TTC549 (cell line): ENCODE measurements at regions not wholly inside any gene's neighbourhood (a gene's known extent, or its start where the extent isn't known, plus 50 kb on each side); places are given as distances from the start of the nearest gene placed in this dataset.
"Not testable (repeated sequence)": the region's sequence is repeated elsewhere in the genome, so short reads cannot be mapped to it uniquely, and the experiment has no call there.

Source experiments
- FAIRE-seq: peaks from 2 replicates; lab custom pipeline; 2012; peaks lifted over from hg19 to GRCh38; lab: Jason Lieb, UNC

DNA sequence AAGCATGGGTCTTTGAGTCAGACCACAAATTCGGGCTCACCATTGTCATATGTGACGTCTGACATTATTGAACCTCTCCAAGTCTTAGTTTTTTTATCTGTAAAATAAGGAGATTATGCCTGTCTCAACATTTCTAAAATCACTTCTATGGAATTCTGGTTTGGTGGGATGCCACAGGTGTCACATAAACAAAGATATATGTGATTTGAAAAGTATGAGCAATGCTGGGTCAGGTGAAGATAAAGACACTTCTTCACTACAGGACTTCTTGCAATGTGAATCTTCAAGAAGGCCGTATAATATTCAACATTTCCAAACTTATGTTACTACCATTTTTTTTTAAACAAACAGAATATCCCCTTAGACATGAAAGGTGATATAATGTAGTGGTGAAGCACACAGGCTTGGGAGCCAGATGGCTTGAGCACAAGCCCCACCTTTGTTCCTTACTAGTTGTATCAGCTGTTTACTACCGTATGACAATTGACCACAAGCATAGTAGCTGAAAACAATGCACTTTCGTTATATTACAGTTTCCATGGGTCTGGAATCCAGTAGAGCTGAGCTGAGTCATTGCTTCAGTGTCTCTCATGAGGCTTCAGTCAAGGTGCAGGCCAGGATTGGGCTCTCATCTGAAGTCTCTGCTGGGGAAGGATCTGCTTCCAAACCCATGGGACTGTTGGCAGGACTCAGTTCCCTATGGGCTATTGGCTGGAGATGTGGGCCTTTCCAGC, 87.7 kb downstream of the UTP18 start:
- FAIRE-seq = no peak

- FAIRE-seq = no peak
These were observed 90.7 kb downstream of the UTP18 start for GRCh38 chr17:51351080-51351479.

DNA sequence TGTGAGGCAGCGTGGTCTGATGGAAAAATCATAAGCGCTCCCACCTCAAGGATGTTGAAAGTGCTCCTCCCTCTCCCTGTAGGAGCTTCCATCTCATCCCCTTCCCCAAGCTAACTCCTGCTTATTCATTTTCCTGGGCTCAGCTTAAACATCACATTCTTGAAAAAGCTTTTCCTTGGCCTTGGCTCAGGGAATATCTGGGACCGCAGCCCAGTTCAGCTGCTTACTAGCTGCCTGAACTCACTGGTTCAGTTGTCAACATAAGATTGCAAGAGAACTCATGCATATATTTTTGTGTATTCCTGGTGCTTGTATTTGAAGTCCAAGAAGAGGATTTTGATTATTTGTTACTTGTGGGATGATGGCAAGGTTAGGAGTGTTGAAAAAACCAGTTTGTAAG, 91.5 kb downstream of the UTP18 start:
- FAIRE-seq = no peak

DNA sequence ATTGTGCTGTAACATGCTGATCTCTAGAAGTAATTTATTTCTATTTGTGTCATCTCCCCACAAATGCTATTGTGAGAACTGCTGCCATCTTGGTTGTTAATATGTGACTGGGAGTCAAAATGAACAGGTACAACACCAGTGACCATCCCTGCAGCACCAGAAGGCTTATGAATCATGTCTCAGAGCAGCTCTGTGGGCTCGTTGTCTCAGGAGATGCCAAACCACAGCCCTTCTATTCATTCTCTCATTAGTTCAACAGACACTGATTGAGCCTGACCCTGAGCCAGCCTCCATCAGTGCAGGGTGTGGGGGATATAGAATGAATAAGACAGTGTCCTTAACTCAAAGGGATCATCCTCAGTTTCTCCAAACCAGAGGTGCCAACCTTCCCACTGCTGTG, 92.5 kb downstream of the UTP18 start:
- no peak for FAIRE-seq

- no peak for FAIRE-seq
These were observed 93.0 kb downstream of the UTP18 start for GRCh38 chr17:51353296-51353695.

- FAIRE-seq = no peak
These were observed 94.6 kb downstream of the UTP18 start for GRCh38 chr17:51354936-51355335.

DNA sequence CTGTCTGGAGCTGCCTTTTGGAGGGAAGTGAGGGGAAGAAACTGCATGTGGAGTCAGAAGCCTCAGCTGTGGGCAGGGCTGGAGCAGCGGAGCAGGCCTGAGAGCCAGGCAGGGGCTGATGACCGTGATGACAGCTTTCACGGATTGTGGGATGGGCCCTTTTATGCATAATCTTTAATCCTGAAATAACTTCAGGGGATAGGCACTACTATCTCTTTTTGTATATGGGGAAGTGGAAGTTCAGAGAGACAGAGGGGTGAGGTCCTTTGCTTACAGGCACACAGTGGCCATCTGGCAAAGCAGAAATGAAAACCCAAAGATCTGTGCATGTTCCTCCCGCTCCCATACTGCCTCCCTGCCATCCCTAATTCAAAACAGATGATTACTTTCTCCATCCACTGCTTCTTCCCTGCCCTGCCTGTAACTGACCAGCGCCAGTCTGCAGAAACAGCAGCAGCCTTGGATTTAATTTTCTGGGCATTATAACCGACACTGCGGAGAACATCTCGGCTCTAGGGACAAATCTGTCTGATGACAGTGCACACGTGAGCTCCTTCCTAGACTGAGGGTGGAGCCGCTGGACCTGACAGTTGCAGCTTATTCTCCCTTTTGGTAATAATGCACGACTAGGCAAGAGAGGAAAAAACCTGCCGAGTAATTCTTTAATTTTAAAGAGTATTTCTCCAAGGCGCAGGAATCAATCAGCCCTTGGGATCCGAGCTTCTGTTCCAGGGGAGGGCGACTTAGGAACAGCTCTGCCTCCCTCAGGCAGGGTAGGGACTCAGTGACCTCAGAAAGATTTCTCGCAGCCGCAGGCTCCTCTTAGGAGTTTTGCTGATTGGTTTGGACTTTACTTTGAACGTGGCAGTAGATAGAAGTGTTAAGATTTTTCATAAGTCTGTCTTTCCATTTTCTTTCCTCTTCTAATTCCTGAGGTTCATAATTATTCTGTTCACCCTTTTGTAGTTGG, 95.4 kb downstream of the UTP18 start:
- no peak for FAIRE-seq

DNA sequence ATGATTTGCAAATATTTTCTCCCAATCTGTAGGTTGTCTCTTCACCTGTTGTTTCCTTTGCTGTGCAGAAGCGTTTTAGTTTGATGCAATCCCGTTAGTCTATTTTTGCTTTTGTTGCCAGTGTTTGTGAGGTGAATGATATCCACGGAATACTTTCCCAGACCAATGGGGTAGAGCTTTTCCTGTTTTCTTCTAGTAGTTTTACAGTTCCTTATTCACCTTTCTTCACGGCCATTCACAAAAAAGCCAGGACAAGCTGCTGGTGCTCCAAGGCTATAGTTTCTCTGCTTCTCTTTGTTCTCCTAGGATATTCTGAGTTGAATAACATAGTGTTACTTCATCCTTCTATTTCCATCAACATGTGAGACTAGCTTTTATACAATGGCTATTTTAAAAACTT, 98.7 kb downstream of the UTP18 start:
- no peak for FAIRE-seq

DNA sequence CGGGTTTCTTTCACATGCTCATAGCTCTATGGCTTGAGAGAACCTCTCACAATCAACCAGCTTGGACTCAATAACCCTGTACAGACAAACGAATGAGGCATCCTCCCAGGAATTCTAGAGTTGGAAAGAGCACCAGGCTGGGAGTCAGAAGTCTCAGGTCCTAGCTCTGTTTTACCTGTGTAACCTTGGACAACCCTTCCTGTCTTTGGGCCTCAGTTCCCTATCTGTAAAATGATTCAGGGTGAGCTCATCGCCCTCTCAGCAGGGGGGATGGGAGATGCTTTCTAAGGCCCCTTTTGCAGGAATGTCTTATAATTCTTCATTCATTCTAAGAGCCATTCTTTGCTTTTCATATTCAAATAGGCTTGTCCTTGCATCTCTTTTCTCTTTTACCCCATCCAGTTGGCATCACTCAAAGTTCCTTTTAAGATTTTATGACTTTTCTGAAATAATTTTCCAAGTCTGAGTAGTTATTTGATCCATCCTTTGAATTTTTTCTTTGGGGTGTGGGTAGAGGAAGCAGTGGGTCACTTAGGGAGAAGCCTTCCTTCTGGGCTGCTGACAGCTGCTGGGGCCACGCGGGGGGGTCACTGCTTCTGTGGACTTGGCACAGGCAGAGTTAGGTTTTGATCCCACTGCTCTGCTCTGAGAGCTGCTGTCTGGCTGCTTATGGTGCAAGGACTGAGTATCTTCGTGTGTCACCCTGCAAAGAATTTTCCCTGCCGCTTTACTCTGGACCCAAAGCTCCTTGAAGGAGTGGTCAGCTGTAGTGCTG, 102.7 kb downstream of the UTP18 start:
- FAIRE-seq = no peak

DNA sequence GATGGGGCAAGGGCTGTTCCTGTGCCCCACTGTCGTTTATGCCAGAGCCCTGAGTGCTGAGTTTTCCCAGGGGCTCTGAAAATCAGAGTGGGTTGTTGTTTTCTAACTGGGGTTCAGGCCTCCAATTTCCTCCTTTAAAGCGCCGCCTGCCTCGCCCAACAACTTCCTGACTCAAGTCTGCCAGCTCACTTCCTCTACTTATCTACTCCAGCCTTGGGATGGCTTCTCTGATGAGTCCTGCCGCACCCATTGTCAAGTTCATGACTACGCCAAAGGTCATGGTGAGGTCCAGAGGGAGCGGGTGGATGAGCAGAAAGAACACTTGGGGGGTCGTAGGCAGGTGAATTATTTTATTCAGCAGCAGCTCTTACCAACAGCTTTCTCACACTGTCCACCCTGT, 104.7 kb downstream of the UTP18 start:
- FAIRE-seq = no peak

GRCh38 chr17:51366866-51367265, 106.5 kb downstream of the UTP18 start:
- FAIRE-seq = no peak

DNA sequence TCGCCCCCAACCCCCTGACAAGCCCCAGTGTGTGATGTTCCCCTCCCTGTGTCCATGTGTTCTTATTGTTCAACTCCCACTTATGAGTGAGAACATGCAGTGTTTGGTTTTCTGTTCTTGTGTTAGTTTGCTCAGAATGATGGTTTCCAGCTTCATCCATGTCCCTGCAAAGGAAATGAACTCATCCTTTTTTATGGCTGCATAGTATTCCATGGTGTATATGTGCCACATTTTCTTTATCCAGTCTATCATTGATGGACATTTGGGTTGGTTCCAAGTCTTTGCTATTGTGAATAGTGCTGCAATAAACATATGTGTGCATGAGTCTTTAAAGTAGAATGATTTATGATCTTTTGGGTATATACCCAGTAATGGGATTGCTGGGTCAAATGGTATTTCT, 107.5 kb downstream of the UTP18 start:
- FAIRE-seq = not testable (repeated sequence)

DNA sequence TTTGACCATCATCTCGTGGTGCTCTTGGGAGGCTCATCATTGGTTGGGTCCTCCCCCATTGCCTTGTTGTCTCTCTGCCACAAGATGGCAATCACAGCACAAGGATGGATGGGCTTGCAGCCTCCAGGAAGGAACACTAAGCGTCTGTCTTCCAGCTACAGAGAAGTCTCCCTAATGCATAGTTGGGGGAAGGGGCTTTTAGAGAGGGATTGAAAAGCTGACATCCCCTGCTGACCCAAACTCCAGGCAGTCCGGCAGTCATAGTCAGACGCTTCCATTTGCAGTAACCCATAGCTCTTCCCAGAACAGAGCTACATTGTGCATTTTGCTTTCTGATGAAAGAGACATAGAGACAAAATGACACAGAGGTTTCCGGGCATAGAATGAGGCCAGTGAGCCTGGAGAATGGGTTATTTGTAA, 111.4 kb downstream of the UTP18 start:
- no peak for FAIRE-seq

GRCh38 chr17:51372345-51373004, 112.1 kb downstream of the UTP18 start:
- no peak for FAIRE-seq

GRCh38 chr17:51373489-51374152, 113.3 kb downstream of the UTP18 start:
- no peak for FAIRE-seq

DNA sequence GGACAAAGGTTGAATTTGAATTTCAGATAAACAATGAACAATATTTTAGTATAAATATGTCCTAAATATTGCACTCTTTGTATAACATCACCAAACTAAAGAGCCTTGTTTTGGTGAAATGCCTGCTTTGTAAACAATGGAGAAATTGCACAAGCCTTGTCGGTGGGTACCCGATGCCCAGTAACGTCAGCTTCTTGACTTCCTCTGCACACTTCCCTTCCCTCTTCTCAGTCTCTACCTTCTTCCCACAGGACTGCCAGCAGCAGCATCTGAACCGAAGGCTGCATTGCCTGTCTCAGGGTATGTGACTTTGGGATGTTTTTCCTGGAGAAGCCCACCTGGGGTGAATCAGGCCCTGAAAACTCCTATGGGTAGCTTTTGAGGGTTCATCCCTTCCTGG, 113.9 kb downstream of the UTP18 start:
- FAIRE-seq = no peak

DNA sequence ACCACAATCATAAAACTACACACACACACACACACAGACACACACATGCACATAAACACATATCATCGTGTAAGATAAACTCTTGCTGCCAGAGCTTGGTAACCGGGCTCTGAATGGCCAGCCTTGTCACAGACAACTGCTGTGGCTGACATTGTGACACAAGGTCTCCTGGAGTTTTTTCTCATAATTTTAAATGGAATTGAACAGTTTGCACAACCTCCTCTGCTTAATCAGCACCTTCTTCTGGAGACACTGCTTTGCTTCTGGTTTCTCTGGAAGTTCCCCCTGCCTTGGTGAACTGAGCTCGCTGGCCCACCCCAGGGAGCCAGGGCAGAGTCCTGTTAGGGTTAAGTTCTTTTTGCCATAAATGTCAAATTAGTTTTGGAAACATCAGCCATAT, 115.4 kb downstream of the UTP18 start:
- FAIRE-seq = no peak

DNA sequence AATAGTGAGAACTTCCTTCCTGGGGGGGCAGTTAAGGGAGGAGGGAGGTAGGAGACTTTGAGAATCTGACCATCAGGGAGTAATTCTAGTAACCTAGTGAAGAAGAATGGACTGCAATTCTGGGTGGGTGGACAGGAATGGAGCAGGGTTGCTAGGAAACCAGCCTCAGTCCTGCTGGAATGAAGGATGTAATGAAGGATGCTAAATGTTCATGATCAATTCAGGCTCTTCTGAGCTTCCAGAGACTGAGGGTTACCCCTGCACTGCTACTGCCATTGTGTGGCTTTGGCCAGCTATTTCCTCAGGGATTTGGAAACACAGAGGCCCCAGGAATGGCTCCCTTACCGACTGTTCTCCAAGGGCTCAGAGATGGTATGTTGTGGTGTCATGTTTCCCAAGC, 116.4 kb downstream of the UTP18 start:
- no peak for FAIRE-seq

DNA sequence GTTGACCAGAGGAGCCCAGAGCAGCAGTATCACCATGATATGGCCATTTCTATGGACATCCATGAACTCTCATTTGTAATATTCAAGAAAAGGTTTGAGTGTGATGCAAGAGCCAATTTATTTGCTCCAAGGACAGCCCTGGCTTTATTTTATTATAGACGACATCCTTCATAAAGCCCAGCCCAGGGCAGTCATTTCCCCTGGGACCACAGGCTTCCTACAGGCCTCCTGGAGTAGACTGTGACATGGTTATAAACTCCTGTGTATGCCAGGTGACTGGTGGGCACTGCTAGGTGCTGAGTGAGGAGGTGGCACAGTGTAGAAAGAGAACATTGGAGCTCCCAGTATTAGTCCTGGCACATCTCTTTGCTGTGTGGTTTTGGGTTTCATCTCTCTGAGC, 120.9 kb downstream of the UTP18 start:
- FAIRE-seq = no peak

- FAIRE-seq = no peak
These were observed 124.9 kb downstream of the UTP18 start for GRCh38 chr17:51385208-51385607.

- FAIRE-seq = no peak
These were observed 127.2 kb downstream of the UTP18 start for GRCh38 chr17:51387582-51387981.

DNA sequence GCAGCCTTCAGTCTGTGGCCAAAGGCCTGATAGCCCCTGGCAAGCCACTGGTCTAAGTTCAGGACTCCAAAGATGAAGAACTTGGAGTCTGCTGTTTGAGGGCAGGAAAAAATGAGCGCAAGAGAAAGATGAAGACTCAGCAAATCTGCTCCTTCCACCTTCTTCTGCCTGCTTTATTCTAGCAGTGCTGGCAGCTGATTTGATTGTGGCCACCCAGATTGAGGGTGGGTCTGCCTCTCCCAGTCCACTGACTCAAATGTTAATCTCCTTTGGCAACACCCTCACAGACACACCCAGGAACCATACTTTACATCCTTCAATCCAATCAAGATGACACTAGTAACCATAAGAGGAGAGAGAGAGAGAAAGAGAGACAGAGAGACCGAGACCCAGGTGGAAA, 127.6 kb downstream of the UTP18 start:
- FAIRE-seq = no peak
